ENCODE measurements at regions not wholly inside any gene's neighbourhood (a gene's known extent, or its start where the extent isn't known, plus 50 kb on each side); places are given as distances from the start of the nearest gene placed in this dataset.

DNA sequence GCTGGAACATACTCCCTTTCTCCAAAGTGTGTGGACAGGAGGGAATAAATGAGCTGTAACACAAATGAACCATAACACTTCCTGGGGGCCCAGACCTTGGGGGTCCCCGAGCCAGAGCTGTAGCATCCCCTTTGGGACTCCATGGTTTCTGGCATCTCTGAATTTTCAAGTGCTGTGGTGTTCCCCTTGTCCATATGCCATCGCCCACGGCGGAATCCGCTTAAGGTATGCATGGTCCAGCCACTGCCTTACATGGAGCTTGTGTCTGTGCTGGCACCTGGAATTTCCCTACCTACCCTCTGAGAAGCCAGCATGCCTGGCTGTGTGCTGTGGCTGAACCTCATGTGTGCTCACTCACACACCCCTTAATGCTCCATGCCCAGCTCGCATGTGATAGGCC, 943.6 kb downstream of the SLITRK1 start (continued):
- TF ChIP-seq JUND (IDR thresholded peaks at IDR 0.05), result no peak

DNA sequence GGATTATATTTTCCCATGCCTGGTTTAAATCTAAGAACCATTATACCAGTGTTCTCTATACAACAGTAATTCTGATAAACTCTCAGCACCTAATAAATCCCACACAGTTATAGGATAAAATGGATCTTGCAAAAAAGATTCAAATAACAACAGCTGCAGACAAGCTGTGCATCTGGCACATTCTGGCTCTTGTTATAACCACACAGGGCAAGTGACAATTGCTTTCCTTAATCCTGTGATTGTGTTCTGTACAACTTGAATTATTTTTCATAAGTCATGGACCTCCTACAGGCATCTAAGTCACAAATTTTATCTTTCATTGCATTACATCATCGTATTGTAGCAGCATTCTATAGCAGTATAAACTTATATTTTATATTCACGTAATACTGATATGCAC, 948.3 kb downstream of the SLITRK1 start:
- 78% methylated on average over 2 of the region's 2 CpGs for WGBS

DNA sequence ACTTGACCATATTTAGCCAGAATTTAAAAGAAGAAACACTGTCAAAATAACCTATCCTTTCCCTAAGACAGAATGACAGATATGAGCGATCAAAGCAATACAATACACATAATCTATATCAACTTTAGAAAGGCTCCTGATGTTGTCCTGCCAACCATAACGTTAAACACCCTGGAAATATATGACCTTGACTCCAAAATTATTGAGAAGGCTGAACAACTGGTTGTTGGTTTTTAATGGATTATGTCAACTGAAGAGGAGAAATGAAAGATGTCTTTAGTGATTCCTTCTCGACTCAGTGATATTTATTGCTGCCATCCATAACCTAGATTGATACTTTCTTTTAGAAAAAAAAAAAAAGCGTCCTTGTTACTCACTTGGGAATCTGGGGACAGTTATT, 957.2 kb downstream of the SLITRK1 start:
- no peaks in the 10 kb centered on the region for H3K36me3 ChIP-seq (ENCODE audit: control insufficient read depth in 4 of 4, insufficient read depth in 3 of 4, low read depth in 1 of 4, low read length in 3 of 4)
- H3K4me3 ChIP-seq (ENCODE audit: low read depth in 1 of 3, low read length in 3 of 3), result no peak overlapping the region
- no peak for DNase-seq (ENCODE audit: low spot score)
- no peak overlapping the region for H3K9ac ChIP-seq (ENCODE audit: low read depth in 1 of 2, low read length in 2 of 2)
- 62% methylated on average over 4 of the region's 4 CpGs for WGBS
- no peaks in the 10 kb centered on the region for H3K4me1 ChIP-seq (ENCODE audit: control insufficient read depth in 4 of 4, insufficient read depth in 4 of 4, low read length in 3 of 4)
- peaks cover 0 to 3% (median 0%) of the 10 kb centered on the region in 4 donors for H3K9me3 ChIP-seq (ENCODE audit: control insufficient read depth in 4 of 4, low read length in 3 of 4)
- H3K27ac ChIP-seq (ENCODE audit: low read depth in 1 of 2, low read length in 2 of 2), result no peak overlapping the region
- no peaks in the 10 kb centered on the region for H3K27me3 ChIP-seq (ENCODE audit: control insufficient read depth in 4 of 4, insufficient read depth in 4 of 4, low read length in 3 of 4)
- TF ChIP-seq HNF4G (IDR thresholded peaks at IDR 0.05), result no peak
- TF ChIP-seq NR2F2 (IDR thresholded peaks at IDR 0.05), result no peak
- TF ChIP-seq, protein P1, sequence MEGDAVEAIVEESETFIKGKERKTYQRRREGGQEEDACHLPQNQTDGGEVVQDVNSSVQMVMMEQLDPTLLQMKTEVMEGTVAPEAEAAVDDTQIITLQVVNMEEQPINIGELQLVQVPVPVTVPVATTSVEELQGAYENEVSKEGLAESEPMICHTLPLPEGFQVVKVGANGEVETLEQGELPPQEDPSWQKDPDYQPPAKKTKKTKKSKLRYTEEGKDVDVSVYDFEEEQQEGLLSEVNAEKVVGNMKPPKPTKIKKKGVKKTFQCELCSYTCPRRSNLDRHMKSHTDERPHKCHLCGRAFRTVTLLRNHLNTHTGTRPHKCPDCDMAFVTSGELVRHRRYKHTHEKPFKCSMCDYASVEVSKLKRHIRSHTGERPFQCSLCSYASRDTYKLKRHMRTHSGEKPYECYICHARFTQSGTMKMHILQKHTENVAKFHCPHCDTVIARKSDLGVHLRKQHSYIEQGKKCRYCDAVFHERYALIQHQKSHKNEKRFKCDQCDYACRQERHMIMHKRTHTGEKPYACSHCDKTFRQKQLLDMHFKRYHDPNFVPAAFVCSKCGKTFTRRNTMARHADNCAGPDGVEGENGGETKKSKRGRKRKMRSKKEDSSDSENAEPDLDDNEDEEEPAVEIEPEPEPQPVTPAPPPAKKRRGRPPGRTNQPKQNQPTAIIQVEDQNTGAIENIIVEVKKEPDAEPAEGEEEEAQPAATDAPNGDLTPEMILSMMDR (IDR thresholded peaks at IDR 0.05; ENCODE audit: low read depth, low read length, missing input control), result no peak
- TF ChIP-seq, protein P2, sequence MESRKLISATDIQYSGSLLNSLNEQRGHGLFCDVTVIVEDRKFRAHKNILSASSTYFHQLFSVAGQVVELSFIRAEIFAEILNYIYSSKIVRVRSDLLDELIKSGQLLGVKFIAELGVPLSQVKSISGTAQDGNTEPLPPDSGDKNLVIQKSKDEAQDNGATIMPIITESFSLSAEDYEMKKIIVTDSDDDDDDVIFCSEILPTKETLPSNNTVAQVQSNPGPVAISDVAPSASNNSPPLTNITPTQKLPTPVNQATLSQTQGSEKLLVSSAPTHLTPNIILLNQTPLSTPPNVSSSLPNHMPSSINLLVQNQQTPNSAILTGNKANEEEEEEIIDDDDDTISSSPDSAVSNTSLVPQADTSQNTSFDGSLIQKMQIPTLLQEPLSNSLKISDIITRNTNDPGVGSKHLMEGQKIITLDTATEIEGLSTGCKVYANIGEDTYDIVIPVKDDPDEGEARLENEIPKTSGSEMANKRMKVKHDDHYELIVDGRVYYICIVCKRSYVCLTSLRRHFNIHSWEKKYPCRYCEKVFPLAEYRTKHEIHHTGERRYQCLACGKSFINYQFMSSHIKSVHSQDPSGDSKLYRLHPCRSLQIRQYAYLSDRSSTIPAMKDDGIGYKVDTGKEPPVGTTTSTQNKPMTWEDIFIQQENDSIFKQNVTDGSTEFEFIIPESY (IDR thresholded peaks at IDR 0.05), result no peak
- TF ChIP-seq HNF4A (conservative IDR thresholded peaks at IDR 0.05), result no peak
- TF ChIP-seq RAD21 (IDR thresholded peaks at IDR 0.05), result no peak
- TF ChIP-seq FOXA2 (IDR thresholded peaks at IDR 0.05), result no peak
- no peak for TF ChIP-seq RXRA (IDR thresholded peaks at IDR 0.05)
- TF ChIP-seq FOXA1 (IDR thresholded peaks at IDR 0.05), result no peak
- no peak for TF ChIP-seq GABPA (IDR thresholded peaks at IDR 0.05 in 1 of 2, conservative IDR thresholded peaks at IDR 0.05 in 1 of 2)
- TF ChIP-seq, protein P3, sequence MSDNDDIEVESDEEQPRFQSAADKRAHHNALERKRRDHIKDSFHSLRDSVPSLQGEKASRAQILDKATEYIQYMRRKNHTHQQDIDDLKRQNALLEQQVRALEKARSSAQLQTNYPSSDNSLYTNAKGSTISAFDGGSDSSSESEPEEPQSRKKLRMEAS (IDR thresholded peaks at IDR 0.05), result no peak
- TF ChIP-seq TAF1 (conservative IDR thresholded peaks at IDR 0.05), result no peak
- no peak for TF ChIP-seq SP1 (IDR thresholded peaks at IDR 0.05)
- TF ChIP-seq EGR1 (IDR thresholded peaks at IDR 0.05; ENCODE audit: low read depth in 2 of 2), result no peak

More for the DNA sequence above, 948.3 kb downstream of the SLITRK1 start:
- H3K9me3 ChIP-seq (ENCODE audit: control insufficient read depth in 4 of 4, low read length in 3 of 4), result no peaks in the 10 kb centered on the region
- H3K36me3 ChIP-seq (ENCODE audit: control insufficient read depth in 4 of 4, insufficient read depth in 3 of 4, low read depth in 1 of 4, low read length in 3 of 4), result no peaks in the 10 kb centered on the region
- no peak for DNase-seq (ENCODE audit: low spot score)
- no peak overlapping the region for H3K9ac ChIP-seq (ENCODE audit: low read depth in 1 of 2, low read length in 2 of 2)
- H3K27me3 ChIP-seq (ENCODE audit: control insufficient read depth in 4 of 4, insufficient read depth in 4 of 4, low read length in 3 of 4), result no peaks in the 10 kb centered on the region
- no peaks in the 10 kb centered on the region for H3K4me1 ChIP-seq (ENCODE audit: control insufficient read depth in 4 of 4, insufficient read depth in 4 of 4, low read length in 3 of 4)
- TF ChIP-seq HNF4A (conservative IDR thresholded peaks at IDR 0.05) (no peak), FOXA1 (IDR thresholded peaks at IDR 0.05) (no peak), FOXA2 (IDR thresholded peaks at IDR 0.05) (no peak), JUND (IDR thresholded peaks at IDR 0.05) (no peak), RAD21 (IDR thresholded peaks at IDR 0.05) (no peak), EGR1 (IDR thresholded peaks at IDR 0.05; ENCODE audit: low read depth in 2 of 2) (no peak)
- TF ChIP-seq, protein P4, sequence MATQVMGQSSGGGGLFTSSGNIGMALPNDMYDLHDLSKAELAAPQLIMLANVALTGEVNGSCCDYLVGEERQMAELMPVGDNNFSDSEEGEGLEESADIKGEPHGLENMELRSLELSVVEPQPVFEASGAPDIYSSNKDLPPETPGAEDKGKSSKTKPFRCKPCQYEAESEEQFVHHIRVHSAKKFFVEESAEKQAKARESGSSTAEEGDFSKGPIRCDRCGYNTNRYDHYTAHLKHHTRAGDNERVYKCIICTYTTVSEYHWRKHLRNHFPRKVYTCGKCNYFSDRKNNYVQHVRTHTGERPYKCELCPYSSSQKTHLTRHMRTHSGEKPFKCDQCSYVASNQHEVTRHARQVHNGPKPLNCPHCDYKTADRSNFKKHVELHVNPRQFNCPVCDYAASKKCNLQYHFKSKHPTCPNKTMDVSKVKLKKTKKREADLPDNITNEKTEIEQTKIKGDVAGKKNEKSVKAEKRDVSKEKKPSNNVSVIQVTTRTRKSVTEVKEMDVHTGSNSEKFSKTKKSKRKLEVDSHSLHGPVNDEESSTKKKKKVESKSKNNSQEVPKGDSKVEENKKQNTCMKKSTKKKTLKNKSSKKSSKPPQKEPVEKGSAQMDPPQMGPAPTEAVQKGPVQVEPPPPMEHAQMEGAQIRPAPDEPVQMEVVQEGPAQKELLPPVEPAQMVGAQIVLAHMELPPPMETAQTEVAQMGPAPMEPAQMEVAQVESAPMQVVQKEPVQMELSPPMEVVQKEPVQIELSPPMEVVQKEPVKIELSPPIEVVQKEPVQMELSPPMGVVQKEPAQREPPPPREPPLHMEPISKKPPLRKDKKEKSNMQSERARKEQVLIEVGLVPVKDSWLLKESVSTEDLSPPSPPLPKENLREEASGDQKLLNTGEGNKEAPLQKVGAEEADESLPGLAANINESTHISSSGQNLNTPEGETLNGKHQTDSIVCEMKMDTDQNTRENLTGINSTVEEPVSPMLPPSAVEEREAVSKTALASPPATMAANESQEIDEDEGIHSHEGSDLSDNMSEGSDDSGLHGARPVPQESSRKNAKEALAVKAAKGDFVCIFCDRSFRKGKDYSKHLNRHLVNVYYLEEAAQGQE (IDR thresholded peaks at IDR 0.05), result no peak
- TF ChIP-seq, protein P2 (IDR thresholded peaks at IDR 0.05), result no peak
- H3K4me3 ChIP-seq (ENCODE audit: low read depth in 1 of 3, low read length in 3 of 3), result no peak overlapping the region
- H3K27ac ChIP-seq (ENCODE audit: low read depth in 1 of 2, low read length in 2 of 2), result no peak overlapping the region
